ENCODE measurements at regions not wholly inside any gene's neighbourhood (a gene's known extent, or its start where the extent isn't known, plus 50 kb on each side); places are given as distances from the start of the nearest gene placed in this dataset.

DNA sequence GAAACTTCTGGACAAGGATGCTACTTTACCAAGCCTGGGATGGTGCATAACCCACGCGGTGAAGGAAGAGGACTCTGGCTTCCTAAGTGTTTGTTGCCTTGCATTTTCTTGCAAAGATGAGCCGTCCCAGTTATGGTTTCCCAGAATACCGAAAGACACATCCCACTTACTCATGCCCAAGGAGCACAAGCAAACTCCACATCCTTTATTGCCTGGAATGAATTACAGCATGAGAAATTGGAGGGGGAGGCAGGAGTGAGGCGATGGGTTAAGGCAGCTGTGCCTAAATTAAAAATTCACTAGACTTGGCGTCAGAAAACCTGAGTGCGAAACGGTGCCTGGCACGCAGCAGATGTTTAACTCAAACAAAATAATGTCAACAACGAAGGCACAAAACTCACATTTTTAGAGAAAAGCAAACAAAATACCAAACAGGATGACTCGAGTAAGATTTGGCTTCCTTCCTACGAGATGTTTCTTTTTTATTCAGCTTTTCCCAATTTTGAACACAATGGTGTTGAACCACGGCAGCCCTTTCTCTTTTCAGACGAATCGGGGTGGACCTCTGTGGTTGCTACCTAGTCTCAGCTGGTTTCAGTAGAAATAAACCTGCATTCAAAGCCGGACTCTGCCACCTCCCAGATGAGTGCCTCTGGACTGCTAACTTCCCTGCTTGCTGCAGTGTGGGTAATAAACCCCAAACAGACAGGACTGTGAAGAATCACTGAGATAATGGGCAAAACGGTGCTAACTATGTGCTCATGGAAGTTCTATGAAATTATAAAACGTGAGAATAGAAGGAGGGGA, 100.3 kb upstream of the NCK2 start:
- TF ChIP-seq TEAD4 (IDR thresholded peaks at IDR 0.05) (no peak), EP300 (IDR thresholded peaks at IDR 0.05; ENCODE audit: borderline replicate concordance) (no peak), EGR1 (IDR thresholded peaks at IDR 0.05) (no peak), TCF12 (IDR thresholded peaks at IDR 0.05; ENCODE audit: low read depth) (no peak), CEBPB (IDR thresholded peaks at IDR 0.05) (no peak), CREB1 (IDR thresholded peaks at IDR 0.05; ENCODE audit: low read depth) (no peak), RAD21 (IDR thresholded peaks at IDR 0.05; ENCODE audit: low read depth) (no peak), ZBTB7A (IDR thresholded peaks at IDR 0.05; ENCODE audit: low read depth) (no peak), NFIC (IDR thresholded peaks at IDR 0.05) (no peak), FOXM1 (IDR thresholded peaks at IDR 0.05; ENCODE audit: borderline replicate concordance, low read depth) (no peak)
- TF ChIP-seq, protein P1, sequence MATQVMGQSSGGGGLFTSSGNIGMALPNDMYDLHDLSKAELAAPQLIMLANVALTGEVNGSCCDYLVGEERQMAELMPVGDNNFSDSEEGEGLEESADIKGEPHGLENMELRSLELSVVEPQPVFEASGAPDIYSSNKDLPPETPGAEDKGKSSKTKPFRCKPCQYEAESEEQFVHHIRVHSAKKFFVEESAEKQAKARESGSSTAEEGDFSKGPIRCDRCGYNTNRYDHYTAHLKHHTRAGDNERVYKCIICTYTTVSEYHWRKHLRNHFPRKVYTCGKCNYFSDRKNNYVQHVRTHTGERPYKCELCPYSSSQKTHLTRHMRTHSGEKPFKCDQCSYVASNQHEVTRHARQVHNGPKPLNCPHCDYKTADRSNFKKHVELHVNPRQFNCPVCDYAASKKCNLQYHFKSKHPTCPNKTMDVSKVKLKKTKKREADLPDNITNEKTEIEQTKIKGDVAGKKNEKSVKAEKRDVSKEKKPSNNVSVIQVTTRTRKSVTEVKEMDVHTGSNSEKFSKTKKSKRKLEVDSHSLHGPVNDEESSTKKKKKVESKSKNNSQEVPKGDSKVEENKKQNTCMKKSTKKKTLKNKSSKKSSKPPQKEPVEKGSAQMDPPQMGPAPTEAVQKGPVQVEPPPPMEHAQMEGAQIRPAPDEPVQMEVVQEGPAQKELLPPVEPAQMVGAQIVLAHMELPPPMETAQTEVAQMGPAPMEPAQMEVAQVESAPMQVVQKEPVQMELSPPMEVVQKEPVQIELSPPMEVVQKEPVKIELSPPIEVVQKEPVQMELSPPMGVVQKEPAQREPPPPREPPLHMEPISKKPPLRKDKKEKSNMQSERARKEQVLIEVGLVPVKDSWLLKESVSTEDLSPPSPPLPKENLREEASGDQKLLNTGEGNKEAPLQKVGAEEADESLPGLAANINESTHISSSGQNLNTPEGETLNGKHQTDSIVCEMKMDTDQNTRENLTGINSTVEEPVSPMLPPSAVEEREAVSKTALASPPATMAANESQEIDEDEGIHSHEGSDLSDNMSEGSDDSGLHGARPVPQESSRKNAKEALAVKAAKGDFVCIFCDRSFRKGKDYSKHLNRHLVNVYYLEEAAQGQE (IDR thresholded peaks at IDR 0.05; ENCODE audit: low read depth) = no peak
- TF ChIP-seq, protein P2, sequence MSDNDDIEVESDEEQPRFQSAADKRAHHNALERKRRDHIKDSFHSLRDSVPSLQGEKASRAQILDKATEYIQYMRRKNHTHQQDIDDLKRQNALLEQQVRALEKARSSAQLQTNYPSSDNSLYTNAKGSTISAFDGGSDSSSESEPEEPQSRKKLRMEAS (IDR thresholded peaks at IDR 0.05) = no peak
- TF ChIP-seq, protein P3, sequence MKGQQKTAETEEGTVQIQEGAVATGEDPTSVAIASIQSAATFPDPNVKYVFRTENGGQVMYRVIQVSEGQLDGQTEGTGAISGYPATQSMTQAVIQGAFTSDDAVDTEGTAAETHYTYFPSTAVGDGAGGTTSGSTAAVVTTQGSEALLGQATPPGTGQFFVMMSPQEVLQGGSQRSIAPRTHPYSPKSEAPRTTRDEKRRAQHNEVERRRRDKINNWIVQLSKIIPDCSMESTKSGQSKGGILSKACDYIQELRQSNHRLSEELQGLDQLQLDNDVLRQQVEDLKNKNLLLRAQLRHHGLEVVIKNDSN (IDR thresholded peaks at IDR 0.05) = no peak
